Liver (tissue), 8 donors: ENCODE measurements at regions not wholly inside any gene's neighbourhood (a gene's known extent, or its start where the extent isn't known, plus 50 kb on each side); places are given as distances from the start of the nearest gene placed in this dataset.

ENCODE experiments used
- DNase-seq: peaks from one replicate; pipeline ENCODE4 v3.0.0-alpha.2; 2017; ENCODE audit warnings: low spot score
- H3K27ac ChIP-seq, 2 donors: one replicate each; pipeline ENCODE4 v1.7.0; 2013; ENCODE audit warnings: inconsistent platforms in 2 of 2, low read length in 2 of 2, control low read depth in 1 of 2, low read depth in 1 of 2, mild to moderate bottlenecking in 1 of 2
- H3K27me3 ChIP-seq, 4 donors: one replicate each; pipeline versions ENCODE4 v1.6.1 to v1.7.0; 2013; ENCODE audit warnings: low read length in 3 of 4, inconsistent platforms in 1 of 4, mild to moderate bottlenecking in 1 of 4, moderate library complexity in 1 of 4; ENCODE audit not compliant: control insufficient read depth in 4 of 4, insufficient read depth in 4 of 4
- H3K36me3 ChIP-seq, 4 donors: one replicate each; pipeline versions ENCODE4 v1.6.1 to v1.7.0; 2013; ENCODE audit warnings: low read length in 3 of 4, mild to moderate bottlenecking in 3 of 4, low read depth in 1 of 4, moderate library complexity in 1 of 4; ENCODE audit not compliant: control insufficient read depth in 4 of 4, insufficient read depth in 3 of 4
- H3K4me1 ChIP-seq, 4 donors: one replicate each; pipeline versions ENCODE4 v1.6.1 to v1.7.0; 2013; ENCODE audit warnings: low read length in 3 of 4, mild to moderate bottlenecking in 3 of 4, moderate library complexity in 1 of 4; ENCODE audit not compliant: control insufficient read depth in 4 of 4, insufficient read depth in 4 of 4
- H3K4me3 ChIP-seq, 3 donors: one replicate each; pipeline versions ENCODE4 v1.6.1 to v1.7.0; 2013; ENCODE audit warnings: low read length in 3 of 3, control low read depth in 1 of 3, low read depth in 1 of 3, mild to moderate bottlenecking in 1 of 3
- H3K9ac ChIP-seq, 2 donors: one replicate each; pipeline ENCODE4 v1.7.0; 2013; ENCODE audit warnings: low read length in 2 of 2, mild to moderate bottlenecking in 2 of 2, moderate library complexity in 2 of 2, control low read depth in 1 of 2, low read depth in 1 of 2
- H3K9me3 ChIP-seq, 4 donors: one replicate each; pipeline versions ENCODE4 v1.6.1 to v1.7.0; 2013; ENCODE audit warnings: low read length in 3 of 4; ENCODE audit not compliant: control insufficient read depth in 4 of 4
- EGR1 ChIP-seq, 2 donors: IDR thresholded peaks; 2 replicates each; pipeline ENCODE4 v1.6.1; 2016 to 2018; ENCODE audit warnings: antibody characterized with exemption in 2 of 2, low read depth in 2 of 2
- FOXA1 ChIP-seq: IDR thresholded peaks from 2 replicates; pipeline ENCODE4 v1.6.1; 2016; ENCODE audit warnings: antibody characterized with exemption
- FOXA2 ChIP-seq: IDR thresholded peaks from 2 replicates; pipeline ENCODE4 v1.6.1; 2016; ENCODE audit warnings: antibody characterized with exemption
- GABPA ChIP-seq, 2 donors: IDR thresholded peaks in 1 of 2; conservative IDR thresholded peaks in 1 of 2; 2 replicates each; pipeline ENCODE4 v1.6.1; 2016; ENCODE audit warnings: antibody characterized with exemption in 2 of 2, mild to moderate bottlenecking in 1 of 2, moderate library complexity in 1 of 2
- HNF4A ChIP-seq, 2 donors: conservative IDR thresholded peaks; 2 replicates each; pipeline ENCODE4 v1.6.1; 2016; ENCODE audit warnings: antibody characterized with exemption in 2 of 2, mild to moderate bottlenecking in 2 of 2
- HNF4G ChIP-seq: IDR thresholded peaks from 2 replicates; pipeline ENCODE4 v1.6.1; 2016; ENCODE audit warnings: antibody characterized with exemption
- JUND ChIP-seq, 2 donors: IDR thresholded peaks; 2 replicates each; pipeline ENCODE4 v1.6.1; 2016; ENCODE audit warnings: antibody characterized with exemption in 2 of 2
- NR2F2 ChIP-seq: IDR thresholded peaks from 2 replicates; pipeline ENCODE4 v1.6.1; 2016; ENCODE audit warnings: antibody characterized with exemption
- RAD21 ChIP-seq, 2 donors: IDR thresholded peaks; 2 replicates each; pipeline ENCODE4 v1.6.1; 2016; ENCODE audit warnings: antibody characterized with exemption in 2 of 2, mild to moderate bottlenecking in 2 of 2
- RXRA ChIP-seq, 2 donors: IDR thresholded peaks; 2 replicates each; pipeline ENCODE4 v1.6.1; 2017 to 2018; ENCODE audit warnings: antibody characterized with exemption in 2 of 2, mild to moderate bottlenecking in 1 of 2
- SP1 ChIP-seq: IDR thresholded peaks from 2 replicates; pipeline ENCODE4 v1.6.1; 2018; ENCODE audit warnings: antibody characterized with exemption, mild to moderate bottlenecking
- TAF1 ChIP-seq: conservative IDR thresholded peaks from 2 replicates; pipeline ENCODE4 v1.6.1; 2016; ENCODE audit warnings: antibody characterized with exemption, mild to moderate bottlenecking
- YY1 ChIP-seq: IDR thresholded peaks from 2 replicates; pipeline ENCODE4 v1.6.1; 2016; ENCODE audit warnings: antibody characterized with exemption, mild to moderate bottlenecking
- WGBS: extraction: QIAGEN DNeasy Blood & Tissue Kit; methylation state at CpG from one replicate; pipeline ENCODE4 v1.1.7; 2013; 5-methylcytosine and 5-hydroxymethylcytosine counted together
- TF ChIP-seq, protein P1 (sequence below): IDR thresholded peaks from 2 replicates; pipeline ENCODE4 v1.6.1; 2016; ENCODE audit warnings: antibody characterized with exemption
- TF ChIP-seq, protein P2 (sequence below): IDR thresholded peaks from 2 replicates; pipeline ENCODE4 v1.6.1; 2016; ENCODE audit warnings: antibody characterized with exemption
- TF ChIP-seq, protein P3 (sequence below): IDR thresholded peaks from 2 replicates; pipeline ENCODE4 v1.6.1; 2016; ENCODE audit warnings: antibody characterized with exemption
- TF ChIP-seq, protein P4 (sequence below): fragments of 150-350 bp; IDR thresholded peaks from 2 replicates; pipeline ENCODE4 v1.5.1; 2017; ENCODE audit warnings: improper control_type of control experiment, low read depth, low read length; ENCODE audit not compliant: missing input control
- TF ChIP-seq, protein P5 (sequence below): IDR thresholded peaks from 2 replicates; pipeline ENCODE4 v1.6.1; 2016; ENCODE audit warnings: antibody characterized with exemption, mild to moderate bottlenecking
- donor health status: healthy.
- donor health status: healthy.
- donor health status: healthy.
- donor health status: healthy.
- donor health status: healthy.

DNA sequence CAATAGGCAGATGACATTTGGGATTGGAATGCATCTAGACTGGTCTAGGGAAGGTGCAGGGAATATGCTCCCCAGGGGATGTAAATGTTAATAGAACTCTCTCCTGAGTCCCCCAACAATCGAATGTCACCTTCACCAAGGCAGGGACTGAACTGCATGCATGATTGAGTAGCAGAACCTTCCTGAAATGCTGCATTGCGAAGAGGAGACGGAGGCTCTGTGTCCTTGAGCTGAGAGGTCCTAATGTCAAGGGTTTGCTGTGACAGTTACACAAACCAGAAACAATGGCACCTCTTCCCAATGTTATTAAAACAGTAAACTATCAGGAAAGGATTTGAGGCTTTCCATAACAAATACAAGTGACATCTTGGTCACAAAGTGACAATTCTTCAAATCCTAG lies 117.5 kb upstream of the SFSWAP start:
- no peaks in the 10 kb centered on the region for H3K9me3 ChIP-seq
- no peaks in the 10 kb centered on the region for H3K36me3 ChIP-seq
- H3K4me1 ChIP-seq, result no peaks in the 10 kb centered on the region
- no peak overlapping the region for H3K4me3 ChIP-seq
- no peak overlapping the region for H3K27ac ChIP-seq
- H3K27me3 ChIP-seq, result peaks cover 0 to 7% (median 0%) of the 10 kb centered on the region in 4 donors
- 70% methylated on average over 3 of the region's 3 CpGs for WGBS
- no peak overlapping the region for H3K9ac ChIP-seq
- DNase-seq, result no peak
- no peak for TF ChIP-seq JUND (IDR thresholded peaks at IDR 0.05)
- no peak for TF ChIP-seq HNF4A (conservative IDR thresholded peaks at IDR 0.05)

DNA sequence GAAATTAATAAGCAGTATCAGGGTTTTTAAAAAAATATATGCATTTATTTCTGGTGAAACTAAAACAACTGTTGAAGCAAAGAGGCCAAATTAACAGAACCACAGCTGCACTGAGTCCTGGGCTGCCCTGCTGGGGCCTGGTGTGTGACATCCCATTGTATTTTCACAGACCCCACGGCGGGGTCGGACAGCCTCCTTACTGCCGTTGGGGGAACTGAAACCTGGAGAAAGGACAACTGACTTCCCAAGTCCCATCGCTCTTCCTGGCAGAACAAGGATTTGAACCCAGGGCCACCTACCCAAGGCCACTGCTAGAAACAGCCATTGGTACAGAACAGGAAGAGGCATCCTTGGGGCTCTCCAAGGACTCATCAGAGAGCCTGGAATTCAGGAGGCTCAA lies 114.8 kb upstream of the SFSWAP start:
- Histone ChIP-seq H3K27me3 (peaks cover 0 to 7% (median 0%) of the 10 kb centered on the region in 4 donors), H3K36me3 (no peaks in the 10 kb centered on the region), H3K9me3 (no peaks in the 10 kb centered on the region), H3K9ac (no peak overlapping the region), H3K27ac (no peak overlapping the region), H3K4me3 (no peak overlapping the region), H3K4me1 (no peaks in the 10 kb centered on the region)
- no peak for DNase-seq
- TF ChIP-seq HNF4A (conservative IDR thresholded peaks at IDR 0.05) (no peak), HNF4G (no peak), SP1 (no peak)
- TF ChIP-seq, protein P1, sequence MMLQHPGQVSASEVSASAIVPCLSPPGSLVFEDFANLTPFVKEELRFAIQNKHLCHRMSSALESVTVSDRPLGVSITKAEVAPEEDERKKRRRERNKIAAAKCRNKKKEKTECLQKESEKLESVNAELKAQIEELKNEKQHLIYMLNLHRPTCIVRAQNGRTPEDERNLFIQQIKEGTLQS, result no peak
- 90% methylated on average over 5 of the region's 5 CpGs for WGBS

DNA sequence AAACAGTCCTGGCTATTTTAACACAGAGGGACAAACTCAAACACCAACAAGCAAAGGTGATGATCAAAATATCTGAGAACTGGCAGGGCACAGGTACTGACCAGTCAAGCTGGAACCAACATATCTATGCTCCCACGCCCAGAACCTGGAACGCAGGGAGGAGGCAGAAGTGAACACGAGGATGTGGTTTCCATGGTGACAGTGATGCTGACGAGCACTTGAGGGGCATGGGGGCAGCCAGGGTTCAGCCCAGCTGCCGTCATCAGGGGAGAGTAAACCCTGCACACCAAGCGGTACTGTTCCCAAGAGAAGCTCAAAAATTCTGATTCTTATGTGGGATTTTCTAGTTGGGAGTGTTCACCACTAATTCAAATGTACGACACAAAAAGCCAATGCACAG lies 113.6 kb upstream of the SFSWAP start:
- Histone ChIP-seq H3K4me1 (no peaks in the 10 kb centered on the region), H3K9ac (no peak overlapping the region), H3K4me3 (no peak overlapping the region), H3K9me3 (no peaks in the 10 kb centered on the region), H3K27me3 (peaks cover 0 to 5% (median 0%) of the 10 kb centered on the region in 4 donors), H3K36me3 (no peaks in the 10 kb centered on the region), H3K27ac (no peak overlapping the region)
- WGBS, result 64% methylated on average over 7 of the region's 7 CpGs
- DNase-seq, result no peak
- TF ChIP-seq JUND (IDR thresholded peaks at IDR 0.05) (no peak), FOXA2 (no peak), FOXA1 (no peak), EGR1 (IDR thresholded peaks at IDR 0.05; ENCODE audit: low read depth in 2 of 2) (no peak), YY1 (no peak), HNF4A (conservative IDR thresholded peaks at IDR 0.05) (no peak), RXRA (IDR thresholded peaks at IDR 0.05) (no peak), RAD21 (IDR thresholded peaks at IDR 0.05) (no peak), TAF1 (no peak), SP1 (no peak), HNF4G (no peak), GABPA (IDR thresholded peaks at IDR 0.05 in 1 of 2, conservative IDR thresholded peaks at IDR 0.05 in 1 of 2) (no peak), NR2F2 (no peak)
- TF ChIP-seq, protein P2, sequence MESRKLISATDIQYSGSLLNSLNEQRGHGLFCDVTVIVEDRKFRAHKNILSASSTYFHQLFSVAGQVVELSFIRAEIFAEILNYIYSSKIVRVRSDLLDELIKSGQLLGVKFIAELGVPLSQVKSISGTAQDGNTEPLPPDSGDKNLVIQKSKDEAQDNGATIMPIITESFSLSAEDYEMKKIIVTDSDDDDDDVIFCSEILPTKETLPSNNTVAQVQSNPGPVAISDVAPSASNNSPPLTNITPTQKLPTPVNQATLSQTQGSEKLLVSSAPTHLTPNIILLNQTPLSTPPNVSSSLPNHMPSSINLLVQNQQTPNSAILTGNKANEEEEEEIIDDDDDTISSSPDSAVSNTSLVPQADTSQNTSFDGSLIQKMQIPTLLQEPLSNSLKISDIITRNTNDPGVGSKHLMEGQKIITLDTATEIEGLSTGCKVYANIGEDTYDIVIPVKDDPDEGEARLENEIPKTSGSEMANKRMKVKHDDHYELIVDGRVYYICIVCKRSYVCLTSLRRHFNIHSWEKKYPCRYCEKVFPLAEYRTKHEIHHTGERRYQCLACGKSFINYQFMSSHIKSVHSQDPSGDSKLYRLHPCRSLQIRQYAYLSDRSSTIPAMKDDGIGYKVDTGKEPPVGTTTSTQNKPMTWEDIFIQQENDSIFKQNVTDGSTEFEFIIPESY, result no peak
- TF ChIP-seq, protein P1, result no peak
- TF ChIP-seq, protein P3, sequence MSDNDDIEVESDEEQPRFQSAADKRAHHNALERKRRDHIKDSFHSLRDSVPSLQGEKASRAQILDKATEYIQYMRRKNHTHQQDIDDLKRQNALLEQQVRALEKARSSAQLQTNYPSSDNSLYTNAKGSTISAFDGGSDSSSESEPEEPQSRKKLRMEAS, result no peak
- TF ChIP-seq, protein P4, sequence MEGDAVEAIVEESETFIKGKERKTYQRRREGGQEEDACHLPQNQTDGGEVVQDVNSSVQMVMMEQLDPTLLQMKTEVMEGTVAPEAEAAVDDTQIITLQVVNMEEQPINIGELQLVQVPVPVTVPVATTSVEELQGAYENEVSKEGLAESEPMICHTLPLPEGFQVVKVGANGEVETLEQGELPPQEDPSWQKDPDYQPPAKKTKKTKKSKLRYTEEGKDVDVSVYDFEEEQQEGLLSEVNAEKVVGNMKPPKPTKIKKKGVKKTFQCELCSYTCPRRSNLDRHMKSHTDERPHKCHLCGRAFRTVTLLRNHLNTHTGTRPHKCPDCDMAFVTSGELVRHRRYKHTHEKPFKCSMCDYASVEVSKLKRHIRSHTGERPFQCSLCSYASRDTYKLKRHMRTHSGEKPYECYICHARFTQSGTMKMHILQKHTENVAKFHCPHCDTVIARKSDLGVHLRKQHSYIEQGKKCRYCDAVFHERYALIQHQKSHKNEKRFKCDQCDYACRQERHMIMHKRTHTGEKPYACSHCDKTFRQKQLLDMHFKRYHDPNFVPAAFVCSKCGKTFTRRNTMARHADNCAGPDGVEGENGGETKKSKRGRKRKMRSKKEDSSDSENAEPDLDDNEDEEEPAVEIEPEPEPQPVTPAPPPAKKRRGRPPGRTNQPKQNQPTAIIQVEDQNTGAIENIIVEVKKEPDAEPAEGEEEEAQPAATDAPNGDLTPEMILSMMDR, result no peak
- TF ChIP-seq, protein P5, sequence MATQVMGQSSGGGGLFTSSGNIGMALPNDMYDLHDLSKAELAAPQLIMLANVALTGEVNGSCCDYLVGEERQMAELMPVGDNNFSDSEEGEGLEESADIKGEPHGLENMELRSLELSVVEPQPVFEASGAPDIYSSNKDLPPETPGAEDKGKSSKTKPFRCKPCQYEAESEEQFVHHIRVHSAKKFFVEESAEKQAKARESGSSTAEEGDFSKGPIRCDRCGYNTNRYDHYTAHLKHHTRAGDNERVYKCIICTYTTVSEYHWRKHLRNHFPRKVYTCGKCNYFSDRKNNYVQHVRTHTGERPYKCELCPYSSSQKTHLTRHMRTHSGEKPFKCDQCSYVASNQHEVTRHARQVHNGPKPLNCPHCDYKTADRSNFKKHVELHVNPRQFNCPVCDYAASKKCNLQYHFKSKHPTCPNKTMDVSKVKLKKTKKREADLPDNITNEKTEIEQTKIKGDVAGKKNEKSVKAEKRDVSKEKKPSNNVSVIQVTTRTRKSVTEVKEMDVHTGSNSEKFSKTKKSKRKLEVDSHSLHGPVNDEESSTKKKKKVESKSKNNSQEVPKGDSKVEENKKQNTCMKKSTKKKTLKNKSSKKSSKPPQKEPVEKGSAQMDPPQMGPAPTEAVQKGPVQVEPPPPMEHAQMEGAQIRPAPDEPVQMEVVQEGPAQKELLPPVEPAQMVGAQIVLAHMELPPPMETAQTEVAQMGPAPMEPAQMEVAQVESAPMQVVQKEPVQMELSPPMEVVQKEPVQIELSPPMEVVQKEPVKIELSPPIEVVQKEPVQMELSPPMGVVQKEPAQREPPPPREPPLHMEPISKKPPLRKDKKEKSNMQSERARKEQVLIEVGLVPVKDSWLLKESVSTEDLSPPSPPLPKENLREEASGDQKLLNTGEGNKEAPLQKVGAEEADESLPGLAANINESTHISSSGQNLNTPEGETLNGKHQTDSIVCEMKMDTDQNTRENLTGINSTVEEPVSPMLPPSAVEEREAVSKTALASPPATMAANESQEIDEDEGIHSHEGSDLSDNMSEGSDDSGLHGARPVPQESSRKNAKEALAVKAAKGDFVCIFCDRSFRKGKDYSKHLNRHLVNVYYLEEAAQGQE, result no peak
